ENCODE measurements at regions not wholly inside any gene's neighbourhood (a gene's known extent, or its start where the extent isn't known, plus 50 kb on each side); places are given as distances from the start of the nearest gene placed in this dataset.
A peak's percentile ranks its signal among the peaks of the same experiment; 100 is the strongest.

DNA sequence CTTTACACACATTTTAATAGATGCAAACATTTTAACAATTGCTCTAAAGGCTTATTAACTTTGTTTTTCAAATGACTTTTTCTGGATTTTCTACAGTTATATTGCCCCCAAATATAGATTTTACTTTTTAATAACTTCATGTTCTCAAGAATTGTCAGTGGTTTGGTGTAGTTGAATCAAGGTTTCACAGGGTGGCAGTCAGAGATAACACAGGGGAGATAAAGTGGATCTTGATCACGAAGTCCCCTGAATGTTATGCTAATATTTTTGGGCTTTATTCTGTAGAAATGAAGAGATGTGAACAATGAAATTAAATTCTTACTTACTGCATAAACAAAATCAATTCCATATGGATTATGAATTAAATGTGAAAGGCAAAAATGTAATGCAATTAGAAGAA is 248.1 kb downstream of the AEBP2 start:
- Histone ChIP-seq H3K27me3 (ENCODE audit: control insufficient read depth, insufficient read depth, low read length) (no peaks in the 10 kb centered on the region), H3K4me3 (ENCODE audit: low read depth, low read length) (no peak overlapping the region), H3K36me3 (ENCODE audit: control insufficient read depth, insufficient read depth, low read length) (no peaks in the 10 kb centered on the region)
- DNase-seq (ENCODE audit: low read depth), result no peak
- TF ChIP-seq, protein P1, sequence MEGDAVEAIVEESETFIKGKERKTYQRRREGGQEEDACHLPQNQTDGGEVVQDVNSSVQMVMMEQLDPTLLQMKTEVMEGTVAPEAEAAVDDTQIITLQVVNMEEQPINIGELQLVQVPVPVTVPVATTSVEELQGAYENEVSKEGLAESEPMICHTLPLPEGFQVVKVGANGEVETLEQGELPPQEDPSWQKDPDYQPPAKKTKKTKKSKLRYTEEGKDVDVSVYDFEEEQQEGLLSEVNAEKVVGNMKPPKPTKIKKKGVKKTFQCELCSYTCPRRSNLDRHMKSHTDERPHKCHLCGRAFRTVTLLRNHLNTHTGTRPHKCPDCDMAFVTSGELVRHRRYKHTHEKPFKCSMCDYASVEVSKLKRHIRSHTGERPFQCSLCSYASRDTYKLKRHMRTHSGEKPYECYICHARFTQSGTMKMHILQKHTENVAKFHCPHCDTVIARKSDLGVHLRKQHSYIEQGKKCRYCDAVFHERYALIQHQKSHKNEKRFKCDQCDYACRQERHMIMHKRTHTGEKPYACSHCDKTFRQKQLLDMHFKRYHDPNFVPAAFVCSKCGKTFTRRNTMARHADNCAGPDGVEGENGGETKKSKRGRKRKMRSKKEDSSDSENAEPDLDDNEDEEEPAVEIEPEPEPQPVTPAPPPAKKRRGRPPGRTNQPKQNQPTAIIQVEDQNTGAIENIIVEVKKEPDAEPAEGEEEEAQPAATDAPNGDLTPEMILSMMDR (IDR thresholded peaks at IDR 0.05; ENCODE audit: insufficient read depth, low read length, severe bottlenecking), result no peak
- no peak for FAIRE-seq

DNA sequence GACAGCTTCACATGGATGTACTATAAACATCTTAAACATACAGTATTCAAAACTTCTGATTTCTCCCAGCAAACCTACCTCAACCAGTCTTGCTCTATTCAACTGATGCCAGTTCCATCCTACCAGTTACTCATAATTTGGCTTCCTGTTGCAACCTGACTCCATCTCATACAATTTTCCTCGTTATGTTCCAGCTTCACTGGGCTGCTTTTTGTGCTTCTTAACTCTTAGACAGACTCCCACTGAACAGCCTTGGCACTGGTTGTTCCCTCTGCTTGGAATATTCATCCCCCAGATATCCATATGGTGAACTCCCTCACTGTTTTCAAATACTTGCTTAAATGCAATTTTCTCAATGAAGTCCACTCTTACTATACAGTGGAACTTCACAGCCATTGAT is 249.2 kb downstream of the AEBP2 start:
- TF ChIP-seq, protein P1 (IDR thresholded peaks at IDR 0.05; ENCODE audit: insufficient read depth, low read length, severe bottlenecking), result no peak
- FAIRE-seq (no peak), DNase-seq (ENCODE audit: low read depth) (peak; percentile 63)
- H3K4me3 ChIP-seq (ENCODE audit: low read depth, low read length), result no peak overlapping the region
- H3K36me3 ChIP-seq (ENCODE audit: control insufficient read depth, insufficient read depth, low read length), result no peaks in the 10 kb centered on the region
- H3K27me3 ChIP-seq (ENCODE audit: control insufficient read depth, insufficient read depth, low read length), result no peaks in the 10 kb centered on the region

DNA sequence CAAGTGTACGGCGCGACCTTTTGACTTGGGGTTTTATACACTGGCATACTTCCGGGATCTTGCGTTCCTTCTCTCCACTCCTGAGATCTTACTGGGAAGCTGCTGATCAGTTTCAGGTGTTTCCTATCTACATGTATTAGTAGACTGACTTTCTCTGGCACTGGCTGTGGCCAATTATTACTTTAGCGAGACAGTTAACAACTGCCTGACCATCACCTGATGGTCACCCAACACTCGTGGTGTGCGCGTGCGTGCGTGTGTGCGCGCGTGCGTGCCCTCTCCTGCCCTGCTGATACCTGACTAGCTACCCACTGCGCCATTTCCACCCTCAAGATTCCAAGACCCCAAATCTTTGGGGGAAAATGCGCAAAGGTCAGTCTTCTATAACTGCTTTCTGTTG is 249.9 kb downstream of the AEBP2 start:
- H3K4me3 ChIP-seq (ENCODE audit: low read depth, low read length), result no peak overlapping the region
- no peak for FAIRE-seq
- TF ChIP-seq, protein P1 (IDR thresholded peaks at IDR 0.05; ENCODE audit: insufficient read depth, low read length, severe bottlenecking), result no peak

DNA sequence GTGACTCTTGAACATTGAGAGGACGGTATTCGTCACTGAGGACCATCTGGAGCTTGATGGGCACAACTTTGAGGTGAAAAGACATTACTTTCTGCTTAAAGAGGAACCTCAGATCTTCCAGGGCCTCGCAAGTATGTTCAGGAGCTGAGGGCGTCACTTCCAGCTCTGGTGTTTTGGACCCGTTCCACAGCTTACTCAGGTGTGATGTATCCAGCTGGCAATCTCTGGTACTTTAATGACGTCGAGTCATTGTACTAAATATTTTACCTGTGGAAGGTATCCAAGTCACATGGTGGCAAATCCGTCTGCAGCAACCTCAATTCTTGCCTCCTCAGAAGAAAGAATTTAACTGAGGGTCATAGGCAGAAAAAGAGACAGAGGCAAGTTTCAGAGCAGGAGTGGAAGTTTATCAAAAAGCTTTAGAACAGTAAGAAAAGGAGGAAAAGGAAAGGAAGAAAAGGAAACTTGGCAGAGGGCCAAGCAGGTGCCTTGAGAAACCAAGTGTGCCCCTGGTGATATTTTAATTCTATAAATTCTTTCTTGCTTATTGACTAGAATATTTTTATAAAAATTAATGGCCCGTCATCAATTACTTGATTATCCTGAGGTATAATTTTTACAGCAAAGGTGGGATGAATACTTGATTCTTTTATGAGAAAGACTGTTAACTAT is 250.6 kb downstream of the AEBP2 start:
- TF ChIP-seq, protein P1 (IDR thresholded peaks at IDR 0.05; ENCODE audit: insufficient read depth, low read length, severe bottlenecking), result no peak
- no peaks in the 10 kb centered on the region for H3K27me3 ChIP-seq (ENCODE audit: control insufficient read depth, insufficient read depth, low read length)
- DNase-seq (ENCODE audit: low read depth), result peak; percentile 91
- H3K4me3 ChIP-seq (ENCODE audit: low read depth, low read length), result no peak overlapping the region
- no peaks in the 10 kb centered on the region for H3K36me3 ChIP-seq (ENCODE audit: control insufficient read depth, insufficient read depth, low read length)
- peak; percentile 97 for FAIRE-seq

More for the DNA sequence above, 249.9 kb downstream of the AEBP2 start:
- Histone ChIP-seq H3K36me3 (ENCODE audit: control insufficient read depth, insufficient read depth, low read length) (no peaks in the 10 kb centered on the region), H3K27me3 (ENCODE audit: control insufficient read depth, insufficient read depth, low read length) (no peaks in the 10 kb centered on the region)
- DNase-seq (ENCODE audit: low read depth), result no peak

DNA sequence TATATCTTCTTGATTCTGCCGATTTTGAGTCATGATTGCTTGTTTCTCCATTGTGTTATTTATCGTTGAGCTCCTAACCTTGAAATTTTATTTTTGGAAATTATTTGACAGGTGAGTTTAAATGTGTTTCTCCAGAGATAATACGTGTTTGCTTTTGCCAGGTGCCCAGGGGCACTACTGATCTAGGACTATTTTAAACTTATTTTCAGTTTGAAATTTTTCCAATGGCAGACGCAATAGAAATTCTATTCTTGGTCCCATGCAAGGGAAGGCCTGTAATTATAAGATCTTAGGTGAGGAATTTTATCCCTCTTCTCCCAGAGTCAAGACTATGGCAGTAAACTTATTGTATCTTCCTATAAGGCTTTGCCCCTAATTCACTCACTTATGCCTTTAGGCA is 252.8 kb downstream of the AEBP2 start:
- no peak for DNase-seq (ENCODE audit: low read depth)
- no peak for FAIRE-seq
- H3K4me3 ChIP-seq (ENCODE audit: low read depth, low read length), result no peak overlapping the region
- H3K36me3 ChIP-seq (ENCODE audit: control insufficient read depth, insufficient read depth, low read length), result no peaks in the 10 kb centered on the region
- TF ChIP-seq, protein P1 (IDR thresholded peaks at IDR 0.05; ENCODE audit: insufficient read depth, low read length, severe bottlenecking), result no peak
- no peaks in the 10 kb centered on the region for H3K27me3 ChIP-seq (ENCODE audit: control insufficient read depth, insufficient read depth, low read length)

- TF ChIP-seq, protein P1 (IDR thresholded peaks at IDR 0.05; ENCODE audit: insufficient read depth, low read length, severe bottlenecking), result no peak
- no peaks in the 10 kb centered on the region for H3K36me3 ChIP-seq (ENCODE audit: control insufficient read depth, insufficient read depth, low read length)
- DNase-seq (ENCODE audit: low read depth) (no peak), FAIRE-seq (no peak)
- H3K4me3 ChIP-seq (ENCODE audit: low read depth, low read length), result no peak overlapping the region
- H3K27me3 ChIP-seq (ENCODE audit: control insufficient read depth, insufficient read depth, low read length), result no peaks in the 10 kb centered on the region
Measured at GRCh38 chr12:19692566-19692965, 253.3 kb downstream of the AEBP2 start.

Data from bronchial epithelial cell (primary cell).